K562 (cell line): ENCODE measurements at regions not wholly inside any gene's neighbourhood (a gene's known extent, or its start where the extent isn't known, plus 50 kb on each side); places are given as distances from the start of the nearest gene placed in this dataset.

Source experiments
- ATAC-seq: fragments of 200-7000 bp; cut with Tn5 transposase; 3 replicates; pipeline ENCODE4 v1.9.1; 2020; ENCODE audit warnings: moderate library complexity
- BruUV-seq: library from RNA; stranded (reverse); fragments of 400-500 nt; replicated peaks from 2 replicates; lab custom pipeline; 2021; lab: Mats Ljungman, UMichigan
- CTCF ChIA-PET: fragments of 300-600 bp; formaldehyde crosslinking; extraction: SDS; loops from one replicate; lab custom pipeline; 2021; ENCODE audit warnings: low intra/inter-chr PET ratio; lab: Yijun Ruan, JAX
- POLR2A ChIA-PET: fragments of 300-600, 350-650 bp; sonication (Branson Sonifier 250); formaldehyde crosslinking; extraction: SDS; loops from one replicate; lab custom pipeline; 2021; ENCODE audit warnings: antibody characterized with exemption, inconsistent platforms; lab: Yijun Ruan, JAX
- DNase-seq, 4 experiments: peaks; one replicate each; pipeline versions ENCODE4 v3.0.0 to v3.0.0-alpha.2; 2011 to 2018; ENCODE audit warnings: low spot score in 3 of 4, mixed read lengths in 3 of 4; ENCODE audit errors: extremely low read depth in 1 of 4
- FAIRE-seq: peaks from 2 replicates; lab custom pipeline; 2011; peaks lifted over from hg19 to GRCh38; lab: Jason Lieb, UNC
- H2AFZ ChIP-seq: 2 replicates; pipeline ENCODE4 v1.6.0; 2011; ENCODE audit warnings: low read depth, low read length, control low read depth, inconsistent platforms
- H3K27ac ChIP-seq: fragments of 200-600 bp; 3 replicates; pipeline ENCODE4 v1.8.0; 2011; ENCODE audit warnings: low read depth, mild to moderate bottlenecking, control low read depth, inconsistent platforms, low read length, moderate library complexity, mixed read lengths; ENCODE audit errors: extremely low read depth
- H3K27me3 ChIP-seq, 2 experiments: fragments of 300-600 bp in 1 of 2; 2 replicates in 1 of 2; 3 replicates in 1 of 2; pipeline versions ENCODE4 v1.6.0 to v1.8.0; 2011; ENCODE audit warnings: inconsistent platforms in 2 of 2, low read length in 2 of 2, mild to moderate bottlenecking in 1 of 2, mixed read lengths in 1 of 2, moderate library complexity in 1 of 2; ENCODE audit not compliant: control insufficient read depth in 2 of 2, insufficient read depth in 2 of 2
- H3K36me3 ChIP-seq: fragments of 300-600 bp; 3 replicates; pipeline ENCODE4 v1.8.0; 2011; ENCODE audit warnings: mild to moderate bottlenecking, low read length, inconsistent platforms; ENCODE audit not compliant: control insufficient read depth, insufficient read depth
- H3K4me1 ChIP-seq, 2 experiments: fragments of 200-600 bp in 1 of 2; replicated peaks in 1 of 2; 2 replicates in 1 of 2; 3 replicates in 1 of 2; pipeline versions ENCODE4 v1.5.1 to v1.8.0; 2011; ENCODE audit warnings: inconsistent platforms in 2 of 2, low read length in 2 of 2, mild to moderate bottlenecking in 1 of 2, mixed read lengths in 1 of 2, moderate library complexity in 1 of 2; ENCODE audit not compliant: control insufficient read depth in 2 of 2, insufficient read depth in 2 of 2
- H3K4me2 ChIP-seq: 2 replicates; pipeline ENCODE4 v1.6.1; 2011; ENCODE audit warnings: low read length, control low read depth, inconsistent platforms, mixed read lengths; ENCODE audit not compliant: insufficient read depth
- H3K4me3 ChIP-seq: fragments of 200-600 bp; sonication (generic), shearing (Covaris generic); 2 replicates; pipeline ENCODE4 v1.5.1; 2016; ENCODE audit warnings: control low read depth, inconsistent platforms
- H3K79me2 ChIP-seq: fragments of 200-600 bp; 3 replicates; pipeline ENCODE4 v1.8.0; 2011; ENCODE audit warnings: low read length, inconsistent platforms; ENCODE audit not compliant: control insufficient read depth, insufficient read depth
- H3K9ac ChIP-seq, 2 experiments: 2 replicates each; pipeline versions ENCODE4 v1.6.0 to v1.6.1; 2011; ENCODE audit warnings: low read depth in 2 of 2, low read length in 2 of 2, control low read depth in 1 of 2, inconsistent platforms in 1 of 2, mild to moderate bottlenecking in 1 of 2, mixed read lengths in 1 of 2; ENCODE audit not compliant: insufficient read depth in 1 of 2
- H3K9me1 ChIP-seq: one replicate; pipeline ENCODE4 v1.6.0; 2011; ENCODE audit warnings: inconsistent platforms, mild to moderate bottlenecking, low read length, moderate library complexity; ENCODE audit not compliant: control insufficient read depth, insufficient read depth
- H3K9me3 ChIP-seq: replicated peaks from 2 replicates; pipeline ENCODE4 v1.5.1; 2011; ENCODE audit warnings: low read depth, low read length, inconsistent platforms; ENCODE audit not compliant: control insufficient read depth, insufficient read depth
- H4K20me1 ChIP-seq: replicated peaks from 2 replicates; pipeline ENCODE4 v1.6.1; 2011; ENCODE audit warnings: low read length, inconsistent platforms, mixed read lengths; ENCODE audit not compliant: control insufficient read depth, insufficient read depth
- ADNP ChIP-seq: fragments of 200-800 bp; sonication (Bioruptor generic); IDR thresholded peaks from 2 replicates; pipeline ENCODE4 v1.6.1; 2016; ENCODE audit warnings: missing genetic modification characterization, missing compliant biosample characterization
- BRD4 ChIP-seq: fragments of 200-600 bp; sonication (generic); IDR thresholded peaks from 2 replicates; pipeline ENCODE4 v1.6.1; 2017; ENCODE audit warnings: inconsistent platforms
- CBX5 ChIP-seq: IDR thresholded peaks from 2 replicates; pipeline ENCODE4 v1.6.1; 2014; ENCODE audit warnings: low read depth, borderline replicate concordance
- EWSR1 ChIP-seq: fragments of 450-650 bp; IDR thresholded peaks from 2 replicates; pipeline ENCODE4 v1.6.1; 2018; ENCODE audit warnings: borderline replicate concordance, mild to moderate bottlenecking, low read depth, moderate library complexity; ENCODE audit not compliant: partially characterized antibody
- HDAC8 ChIP-seq: fragments of 450-650 bp; IDR thresholded peaks from 2 replicates; pipeline ENCODE4 v1.6.1; 2016; ENCODE audit warnings: mild to moderate bottlenecking, missing genetic modification characterization, moderate library complexity, missing compliant biosample characterization
- HLTF ChIP-seq: fragments of 450-650 bp; IDR thresholded peaks from 2 replicates; pipeline ENCODE4 v1.6.1; 2016
- HNRNPL ChIP-seq: fragments of 200-400 bp; formaldehyde crosslinking; IDR thresholded peaks from 2 replicates; pipeline ENCODE4 v1.6.1; 2017; ENCODE audit warnings: low read depth, mild to moderate bottlenecking, low read length
- HOMEZ ChIP-seq: fragments of 250-450 bp; sonication (Bioruptor Pico); IDR thresholded peaks from 2 replicates; pipeline ENCODE4 v1.4.0; 2020; ENCODE audit warnings: mild to moderate bottlenecking, moderate library complexity
- MEF2D ChIP-seq: conservative IDR thresholded peaks from 2 replicates; pipeline ENCODE4 v1.6.1; 2016; ENCODE audit warnings: low read depth, missing genetic modification characterization, missing compliant biosample characterization
- NCOA4 ChIP-seq: fragments of 450-650 bp; IDR thresholded peaks from 2 replicates; pipeline ENCODE4 v1.6.1; 2018; ENCODE audit warnings: mild to moderate bottlenecking; ENCODE audit not compliant: partially characterized antibody
- NONO ChIP-seq, 2 experiments: fragments of 200-400 bp in 1 of 2; fragments of 450-650 bp in 1 of 2; formaldehyde crosslinking in 1 of 2; IDR thresholded peaks; 2 replicates each; pipeline ENCODE4 v1.6.1; 2017; ENCODE audit warnings: low read depth in 2 of 2, mild to moderate bottlenecking in 2 of 2, moderate library complexity in 2 of 2, low read length in 1 of 2
- RBM14 ChIP-seq: fragments of 200-400 bp; formaldehyde crosslinking; IDR thresholded peaks from 2 replicates; pipeline ENCODE4 v1.6.1; 2018; ENCODE audit warnings: low read depth, mild to moderate bottlenecking, low read length, moderate library complexity, borderline replicate concordance; ENCODE audit not compliant: insufficient read depth
- WHSC1 ChIP-seq: IDR thresholded peaks from one replicate; pipeline ENCODE4 v1.6.1; 2012; ENCODE audit warnings: low read length, control low read depth, inconsistent platforms
- XRCC5 ChIP-seq: fragments of 200-400 bp; formaldehyde crosslinking; IDR thresholded peaks from 2 replicates; pipeline ENCODE4 v1.6.1; 2017; ENCODE audit warnings: low read depth, mild to moderate bottlenecking, low read length
- ZNF586 ChIP-seq: fragments of 450-650 bp; formaldehyde crosslinking; conservative IDR thresholded peaks from 2 replicates; pipeline ENCODE4 v1.4.0; 2020; ENCODE audit warnings: mild to moderate bottlenecking, moderate library complexity
- ZNF644 ChIP-seq: fragments of 200-800 bp; sonication (Bioruptor generic); IDR thresholded peaks from 2 replicates; pipeline ENCODE4 v1.6.1; 2016; ENCODE audit warnings: low read depth, missing genetic modification characterization, missing compliant biosample characterization
- ZNF830 ChIP-seq: fragments of 250-450 bp; sonication (Bioruptor Pico); IDR thresholded peaks from 2 replicates; pipeline ENCODE4 v1.5.0; 2021; ENCODE audit warnings: mild to moderate bottlenecking
- WGBS: fragments of 100-300 bp; shearing (Covaris generic); methylation state at CpG from one replicate; pipeline ENCODE4 v1.1.6; 2016; ENCODE audit warnings: low coverage, mixed read lengths; ENCODE audit not compliant: insufficient coverage; ENCODE audit errors: missing lambda C conversion rate; 5-methylcytosine and 5-hydroxymethylcytosine counted together
- in situ Hi-C: fragments of 300-500 bp; cut with MboI; formaldehyde crosslinking; loops from 4 replicates; pipeline ENCODE4 v1.15.0; 2018; ENCODE audit warnings: inconsistent platforms, mixed read lengths
- intact Hi-C: fragments of 100-400 bp; cut with micrococcal nuclease; formaldehyde crosslinking; loops from 2 replicates; pipeline ENCODE4 v1.14.2; 2022
- TF ChIP-seq, protein P1 (sequence below): fragments of 250-450 bp; sonication (Bioruptor Pico); IDR thresholded peaks from 2 replicates; pipeline ENCODE4 v1.5.1; 2021; ENCODE audit warnings: mild to moderate bottlenecking
- TF ChIP-seq, protein P2 (sequence below): fragments of 200-800 bp; sonication (Bioruptor generic); IDR thresholded peaks from 2 replicates; pipeline ENCODE4 v1.6.1; 2017; ENCODE audit warnings: missing genetic modification characterization, missing compliant biosample characterization

DNA sequence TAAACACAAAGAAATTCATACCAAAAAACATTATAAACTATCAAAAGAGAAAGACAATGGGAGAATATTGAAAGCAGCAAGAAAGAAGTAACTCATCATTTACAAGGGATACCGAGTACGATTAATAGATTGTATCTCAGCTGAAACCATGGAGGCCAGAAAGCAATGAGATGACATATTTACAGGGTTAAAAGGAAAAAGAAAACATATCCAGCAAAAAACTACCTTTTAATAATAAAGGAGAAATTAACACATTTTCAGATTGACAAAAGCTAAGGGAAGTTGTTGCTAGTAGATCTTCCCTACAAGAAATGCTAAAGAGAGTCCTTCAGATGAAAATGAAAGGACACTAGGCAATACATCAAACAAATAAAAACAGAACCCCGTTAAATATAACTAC, 364.8 kb upstream of the TNC start:
- in situ Hi-C loops = no loop called here
- no peak for ATAC-seq
- Histone ChIP-seq H3K27me3 (no peaks in the 10 kb centered on the region), H3K79me2 (no peaks in the 10 kb centered on the region), H2AFZ (no peak overlapping the region), H3K9ac (no peak overlapping the region), H3K4me2 (no peak overlapping the region), H3K4me1 (no peaks in the 10 kb centered on the region), H3K9me3 (no peaks in the 10 kb centered on the region), H3K27ac (no peak overlapping the region), H3K9me1 (no peaks in the 10 kb centered on the region), H3K4me3 (no peak overlapping the region), H3K36me3 (no peaks in the 10 kb centered on the region), H4K20me1 (no peaks in the 10 kb centered on the region)
- DNase-seq = no peak
- POLR2A ChIA-PET = no interaction called here
- TF ChIP-seq, protein P1, sequence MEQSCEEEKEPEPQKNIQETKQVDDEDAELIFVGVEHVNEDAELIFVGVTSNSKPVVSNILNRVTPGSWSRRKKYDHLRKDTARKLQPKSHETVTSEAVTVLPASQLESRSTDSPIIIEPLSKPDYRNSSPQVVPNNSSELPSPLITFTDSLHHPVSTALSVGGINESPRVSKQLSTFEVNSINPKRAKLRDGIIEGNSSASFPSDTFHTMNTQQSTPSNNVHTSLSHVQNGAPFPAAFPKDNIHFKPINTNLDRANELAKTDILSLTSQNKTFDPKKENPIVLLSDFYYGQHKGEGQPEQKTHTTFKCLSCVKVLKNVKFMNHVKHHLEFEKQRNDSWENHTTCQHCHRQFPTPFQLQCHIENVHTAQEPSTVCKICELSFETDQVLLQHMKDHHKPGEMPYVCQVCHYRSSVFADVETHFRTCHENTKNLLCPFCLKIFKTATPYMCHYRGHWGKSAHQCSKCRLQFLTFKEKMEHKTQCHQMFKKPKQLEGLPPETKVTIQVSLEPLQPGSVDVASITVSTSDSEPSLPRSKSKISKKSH = no peak
- no peak for TF ChIP-seq MEF2D (tag)
- TF ChIP-seq ZNF644 (tag) = no peak
- TF ChIP-seq HOMEZ (CRISPR knock-in tag) = no peak
- TF ChIP-seq EWSR1 = no peak
- no peak for TF ChIP-seq NONO (IDR thresholded peaks at IDR 0.05; ENCODE audit: low read depth in 2 of 2, low read length in 1 of 2)
- TF ChIP-seq RBM14 = no peak
- TF ChIP-seq HLTF = no peak
- no peak for TF ChIP-seq CBX5
- TF ChIP-seq, protein P2, sequence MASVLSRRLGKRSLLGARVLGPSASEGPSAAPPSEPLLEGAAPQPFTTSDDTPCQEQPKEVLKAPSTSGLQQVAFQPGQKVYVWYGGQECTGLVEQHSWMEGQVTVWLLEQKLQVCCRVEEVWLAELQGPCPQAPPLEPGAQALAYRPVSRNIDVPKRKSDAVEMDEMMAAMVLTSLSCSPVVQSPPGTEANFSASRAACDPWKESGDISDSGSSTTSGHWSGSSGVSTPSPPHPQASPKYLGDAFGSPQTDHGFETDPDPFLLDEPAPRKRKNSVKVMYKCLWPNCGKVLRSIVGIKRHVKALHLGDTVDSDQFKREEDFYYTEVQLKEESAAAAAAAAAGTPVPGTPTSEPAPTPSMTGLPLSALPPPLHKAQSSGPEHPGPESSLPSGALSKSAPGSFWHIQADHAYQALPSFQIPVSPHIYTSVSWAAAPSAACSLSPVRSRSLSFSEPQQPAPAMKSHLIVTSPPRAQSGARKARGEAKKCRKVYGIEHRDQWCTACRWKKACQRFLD (CRISPR knock-in tag) = no peak
- TF ChIP-seq NCOA4 = no peak
- TF ChIP-seq ZNF586 (CRISPR knock-in tag) = no peak
- TF ChIP-seq WHSC1 = no peak
- no peak for TF ChIP-seq ADNP (tag)
- TF ChIP-seq XRCC5 = no peak
- no peak for TF ChIP-seq ZNF830 (CRISPR knock-in tag)
- no peak for TF ChIP-seq BRD4
- no peak for TF ChIP-seq HNRNPL
- TF ChIP-seq HDAC8 = no peak
- BruUV-seq = no TSS peak
- no peak for FAIRE-seq
- intact Hi-C loops = no loop called here
- CTCF ChIA-PET = no interaction called here
- WGBS = 0% methylated on average over 3 of the region's 3 CpGs
